Neural progenitor cell (in vitro differentiated cells): ENCODE measurements at regions not wholly inside any gene's neighbourhood (a gene's known extent, or its start where the extent isn't known, plus 50 kb on each side); places are given as distances from the start of the nearest gene placed in this dataset.

ENCODE experiments used
- CTCF ChIP-seq: fragments of 200-600 bp; sonication (generic); IDR thresholded peaks from 2 replicates; pipeline ENCODE4 v1.5.1; 2017; ENCODE audit warnings: antibody characterized with exemption, mild to moderate bottlenecking
- EZH2 ChIP-seq: fragments of 200-600 bp; sonication (generic); IDR thresholded peaks from 2 replicates; pipeline ENCODE4 v1.6.1; 2017; ENCODE audit warnings: antibody characterized with exemption, mild to moderate bottlenecking, moderate library complexity

- TF ChIP-seq CTCF (no peak), EZH2 (no peak)
Observed at GRCh38 chr4:16417198-16417597, 190.9 kb upstream of the TAPT1 start.
